Endothelial cell of umbilical vein (primary cell): ENCODE measurements at regions not wholly inside any gene's neighbourhood (a gene's known extent, or its start where the extent isn't known, plus 50 kb on each side); places are given as distances from the start of the nearest gene placed in this dataset.
"Not testable (repeated sequence)": the region's sequence is repeated elsewhere in the genome, so short reads cannot be mapped to it uniquely, and the experiment has no call there.

Experiments used
- BruUV-seq: library from RNA; stranded (reverse); fragments of 400-500 nt; replicated peaks from 2 replicates; lab custom pipeline; 2021; lab: Mats Ljungman, UMichigan
- CTCF ChIA-PET: fragments of 300-600, 350-600 bp; sonication (Branson Sonifier 250); formaldehyde crosslinking; loops from one replicate; lab custom pipeline; 2021; ENCODE audit warnings: antibody characterized with exemption, inconsistent platforms; lab: Charles Lee
- POLR2A ChIA-PET: fragments of 300-600, 350-600 bp; sonication (Branson Sonifier 250); formaldehyde crosslinking; loops from one replicate; lab custom pipeline; 2021; ENCODE audit warnings: antibody characterized with exemption, inconsistent platforms; lab: Charles Lee
- DNase-seq: peaks from one replicate; pipeline ENCODE4 v3.0.0-alpha.2; 2011; ENCODE audit warnings: low read depth, low spot score
- FAIRE-seq: peaks from 2 replicates; lab custom pipeline; 2011; peaks lifted over from hg19 to GRCh38; lab: Jason Lieb, UNC
- H2AFZ ChIP-seq: 2 replicates; pipeline ENCODE4 v1.6.0; 2012; ENCODE audit warnings: low read depth, low read length, control low read depth, inconsistent platforms
- H3K27ac ChIP-seq: 2 replicates; pipeline ENCODE4 v1.5.1; 2011; ENCODE audit warnings: low read depth, mild to moderate bottlenecking, control low read depth, low read length, moderate library complexity; ENCODE audit not compliant: insufficient read depth
- H3K27me3 ChIP-seq, 2 experiments: 2 replicates each; pipeline versions ENCODE4 v1.6.0 to v1.6.1; 2011; ENCODE audit warnings: low read length in 2 of 2, mixed read lengths in 1 of 2; ENCODE audit not compliant: control insufficient read depth in 2 of 2, insufficient read depth in 2 of 2
- H3K36me3 ChIP-seq, 2 experiments: 2 replicates in 1 of 2; 3 replicates in 1 of 2; pipeline ENCODE4 v1.5.1; 2011; ENCODE audit warnings: low read length in 2 of 2, mild to moderate bottlenecking in 1 of 2, moderate library complexity in 1 of 2; ENCODE audit not compliant: control insufficient read depth in 2 of 2, insufficient read depth in 2 of 2; ENCODE audit errors: extremely low read depth in 1 of 2
- H3K4me1 ChIP-seq: 3 replicates; pipeline ENCODE4 v1.5.1; 2011; ENCODE audit warnings: mild to moderate bottlenecking, low read length; ENCODE audit not compliant: control insufficient read depth, insufficient read depth; ENCODE audit errors: extremely low read depth
- H3K4me2 ChIP-seq: 2 replicates; pipeline ENCODE4 v1.6.1; 2011; ENCODE audit warnings: low read length, control low read depth, mixed read lengths; ENCODE audit not compliant: insufficient read depth
- H3K4me3 ChIP-seq, 3 experiments: fragments of 200-600 bp in 1 of 3; sonication (generic), shearing (Covaris generic) in 1 of 3; replicated peaks in 1 of 3; 2 replicates each; pipeline ENCODE4 v1.5.1; 2011 to 2016; ENCODE audit warnings: control low read depth in 3 of 3, low read length in 3 of 3, mild to moderate bottlenecking in 2 of 3, inconsistent platforms in 1 of 3, low read depth in 1 of 3, moderate library complexity in 1 of 3; ENCODE audit not compliant: insufficient read depth in 1 of 3
- H3K79me2 ChIP-seq: 2 replicates; pipeline ENCODE4 v1.6.0; 2012; ENCODE audit warnings: low read length, inconsistent platforms; ENCODE audit not compliant: control insufficient read depth, insufficient read depth
- H3K9ac ChIP-seq: replicated peaks from 2 replicates; pipeline ENCODE3; 2011; ENCODE audit warnings: low read length, control low read depth; ENCODE audit not compliant: insufficient read depth; ENCODE audit errors: extremely low read depth
- H3K9me1 ChIP-seq: replicated peaks from 3 replicates; pipeline ENCODE4 v1.6.0; 2011; ENCODE audit warnings: mild to moderate bottlenecking, low read length; ENCODE audit not compliant: control insufficient read depth, insufficient read depth; ENCODE audit errors: extremely low read depth
- H3K9me3 ChIP-seq: replicated peaks from 2 replicates; pipeline ENCODE4 v1.5.1; 2012; ENCODE audit warnings: low read length, inconsistent platforms; ENCODE audit not compliant: control insufficient read depth, insufficient read depth
- H4K20me1 ChIP-seq: replicated peaks from 2 replicates; pipeline ENCODE3; 2011; ENCODE audit warnings: mild to moderate bottlenecking, low read length; ENCODE audit not compliant: control insufficient read depth, insufficient read depth; ENCODE audit errors: extremely low read depth
- dilution Hi-C: fragments of 300-500 bp; cut with MboI; formaldehyde crosslinking; loops from one replicate; pipeline ENCODE4 v1.15.0; 2019; ENCODE audit warnings: low sequenced_read_pairs; ENCODE audit not compliant: extremely low pct_ligation_motif_present
- intact Hi-C: fragments of 100-400 bp; cut with micrococcal nuclease; formaldehyde crosslinking; loops from one replicate; pipeline ENCODE4 v1.10.0; 2022

GRCh38 chrX:63176578-63176977 lies 174.6 kb downstream of the SPIN4 start:
- CTCF ChIA-PET, H3K27me3 ChIP-seq, BruUV-seq, H2AFZ ChIP-seq, H3K9me1 ChIP-seq, H3K9ac ChIP-seq, H3K4me2 ChIP-seq, FAIRE-seq, intact Hi-C loops, H3K27ac ChIP-seq, H3K79me2 ChIP-seq, H3K9me3 ChIP-seq, H3K36me3 ChIP-seq, H3K4me3 ChIP-seq, DNase-seq, POLR2A ChIA-PET, H3K4me1 ChIP-seq, H4K20me1 ChIP-seq, dilution Hi-C loops: not testable (repeated sequence)

GRCh38 chrX:63173841-63174718 lies 177.1 kb downstream of the SPIN4 start:
- DNase-seq, H3K4me1 ChIP-seq, POLR2A ChIA-PET, FAIRE-seq, H3K9ac ChIP-seq, H3K9me3 ChIP-seq, H3K27ac ChIP-seq, H3K9me1 ChIP-seq, H3K4me2 ChIP-seq, H3K4me3 ChIP-seq, CTCF ChIA-PET, H3K27me3 ChIP-seq, intact Hi-C loops, H4K20me1 ChIP-seq, H2AFZ ChIP-seq, H3K79me2 ChIP-seq, BruUV-seq, dilution Hi-C loops, H3K36me3 ChIP-seq: not testable (repeated sequence)

- DNase-seq, H3K9me3 ChIP-seq, H3K9ac ChIP-seq, dilution Hi-C loops, H3K36me3 ChIP-seq, H3K27me3 ChIP-seq, H4K20me1 ChIP-seq, H3K79me2 ChIP-seq, POLR2A ChIA-PET, H3K4me2 ChIP-seq, BruUV-seq, CTCF ChIA-PET, H2AFZ ChIP-seq, H3K27ac ChIP-seq, FAIRE-seq, H3K9me1 ChIP-seq, H3K4me3 ChIP-seq, H3K4me1 ChIP-seq, intact Hi-C loops: not testable (repeated sequence)
Measured at GRCh38 chrX:63169416-63169815, 181.7 kb downstream of the SPIN4 start.

GRCh38 chrX:63168949-63169348 lies 182.2 kb downstream of the SPIN4 start:
- dilution Hi-C loops, CTCF ChIA-PET, intact Hi-C loops: not testable (repeated sequence)

More at GRCh38 chrX:63168949-63169348, 182.2 kb downstream of the SPIN4 start:
- H3K4me1 ChIP-seq, H4K20me1 ChIP-seq, H3K27ac ChIP-seq, H3K4me2 ChIP-seq, H3K9ac ChIP-seq, H3K36me3 ChIP-seq, H3K79me2 ChIP-seq, H3K4me3 ChIP-seq, DNase-seq, FAIRE-seq, H3K9me3 ChIP-seq, H2AFZ ChIP-seq, BruUV-seq, POLR2A ChIA-PET, H3K27me3 ChIP-seq, H3K9me1 ChIP-seq: not testable (repeated sequence)
